ENCODE measurements at regions not wholly inside any gene's neighbourhood (a gene's known extent, or its start where the extent isn't known, plus 50 kb on each side); places are given as distances from the start of the nearest gene placed in this dataset.

DNA sequence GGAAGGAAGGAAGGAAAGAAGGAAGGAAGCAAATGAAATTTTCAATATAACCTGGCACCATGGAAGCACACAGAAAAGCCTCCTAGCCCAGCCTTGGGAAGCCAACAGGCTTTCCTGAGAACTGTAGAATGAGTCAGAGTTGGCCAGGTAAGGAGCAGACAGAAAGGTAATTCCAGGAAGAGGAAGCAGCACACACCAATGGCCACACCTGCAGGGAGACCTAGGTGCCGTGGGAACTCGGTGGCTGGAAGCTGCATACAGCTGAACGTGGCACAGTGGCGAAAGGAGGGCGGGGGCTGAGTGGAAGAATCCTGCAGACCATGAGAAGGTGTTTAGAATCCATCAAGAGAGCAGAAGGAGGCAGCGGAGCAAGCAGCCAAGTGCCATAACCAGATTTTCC, 224.8 kb upstream of the RREB1 start:
- H3K9me3 ChIP-seq (ENCODE audit: low read length): no peaks in the 10 kb centered on the region
- no peaks in the 10 kb centered on the region for H3K79me2 ChIP-seq (ENCODE audit: insufficient read depth, low read length)
- no peaks in the 10 kb centered on the region for H3F3A ChIP-seq (ENCODE audit: insufficient read depth, low read length)
- H3K27ac ChIP-seq (ENCODE audit: low read depth, low read length, poor library complexity, severe bottlenecking): no peak overlapping the region
- H3K4me1 ChIP-seq (ENCODE audit: insufficient read depth, low read length, severe bottlenecking): no peaks in the 10 kb centered on the region
- H3K36me3 ChIP-seq (ENCODE audit: insufficient read depth, low read length): no peaks in the 10 kb centered on the region
- no peak overlapping the region for H3K4me2 ChIP-seq (ENCODE audit: low read length)
- no peak overlapping the region for H3K9ac ChIP-seq (ENCODE audit: low read length)
- peaks cover 3% of the 10 kb centered on the region; the same call in 1 of the 2 replicates for H3K27me3 ChIP-seq (ENCODE audit: insufficient read depth, low read length)
- H2AFZ ChIP-seq (ENCODE audit: low read length): no peak overlapping the region
- no peaks in the 10 kb centered on the region for H4K20me1 ChIP-seq (ENCODE audit: insufficient read depth, low read length)
- H3K4me3 ChIP-seq (ENCODE audit: low read depth, low read length, poor library complexity, severe bottlenecking): no peak overlapping the region
- H3K9me2 ChIP-seq (ENCODE audit: low read depth, low read length): no peaks in the 10 kb centered on the region
- TF ChIP-seq EZH2 (IDR thresholded peaks at IDR 0.05; ENCODE audit: borderline replicate concordance, low read length): no peak
- TF ChIP-seq, protein P1, sequence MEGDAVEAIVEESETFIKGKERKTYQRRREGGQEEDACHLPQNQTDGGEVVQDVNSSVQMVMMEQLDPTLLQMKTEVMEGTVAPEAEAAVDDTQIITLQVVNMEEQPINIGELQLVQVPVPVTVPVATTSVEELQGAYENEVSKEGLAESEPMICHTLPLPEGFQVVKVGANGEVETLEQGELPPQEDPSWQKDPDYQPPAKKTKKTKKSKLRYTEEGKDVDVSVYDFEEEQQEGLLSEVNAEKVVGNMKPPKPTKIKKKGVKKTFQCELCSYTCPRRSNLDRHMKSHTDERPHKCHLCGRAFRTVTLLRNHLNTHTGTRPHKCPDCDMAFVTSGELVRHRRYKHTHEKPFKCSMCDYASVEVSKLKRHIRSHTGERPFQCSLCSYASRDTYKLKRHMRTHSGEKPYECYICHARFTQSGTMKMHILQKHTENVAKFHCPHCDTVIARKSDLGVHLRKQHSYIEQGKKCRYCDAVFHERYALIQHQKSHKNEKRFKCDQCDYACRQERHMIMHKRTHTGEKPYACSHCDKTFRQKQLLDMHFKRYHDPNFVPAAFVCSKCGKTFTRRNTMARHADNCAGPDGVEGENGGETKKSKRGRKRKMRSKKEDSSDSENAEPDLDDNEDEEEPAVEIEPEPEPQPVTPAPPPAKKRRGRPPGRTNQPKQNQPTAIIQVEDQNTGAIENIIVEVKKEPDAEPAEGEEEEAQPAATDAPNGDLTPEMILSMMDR (IDR thresholded peaks at IDR 0.05; ENCODE audit: low read length): no peak

DNA sequence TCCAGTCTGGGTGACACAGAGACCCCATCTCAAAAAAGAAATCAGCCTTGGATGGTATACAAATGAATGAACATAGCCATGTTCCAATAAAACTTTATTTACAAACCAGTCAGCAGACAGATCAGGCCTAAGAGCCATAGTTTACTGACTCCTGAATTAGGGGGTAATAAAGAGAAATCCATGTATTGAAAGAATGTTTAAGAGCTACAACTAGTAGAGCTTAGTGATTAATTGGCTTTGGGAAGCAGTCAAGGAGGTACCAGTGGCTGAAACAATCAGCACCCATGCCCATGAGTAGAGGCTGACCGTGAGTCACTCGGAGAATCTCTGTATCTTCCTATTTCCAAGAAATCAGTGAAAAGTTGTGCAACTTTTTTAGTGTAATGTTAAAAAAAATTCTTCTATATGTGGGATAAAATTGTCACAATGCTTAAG, 223.6 kb upstream of the RREB1 start:
- TF ChIP-seq, protein P1 (IDR thresholded peaks at IDR 0.05; ENCODE audit: low read length): no peak
- no peak for TF ChIP-seq EZH2 (IDR thresholded peaks at IDR 0.05; ENCODE audit: borderline replicate concordance, low read length)
- no peak overlapping the region for H3K27ac ChIP-seq (ENCODE audit: low read depth, low read length, poor library complexity, severe bottlenecking)
- no peaks in the 10 kb centered on the region for H3K9me2 ChIP-seq (ENCODE audit: low read depth, low read length)
- no peaks in the 10 kb centered on the region for H4K20me1 ChIP-seq (ENCODE audit: insufficient read depth, low read length)
- no peaks in the 10 kb centered on the region for H3F3A ChIP-seq (ENCODE audit: insufficient read depth, low read length)
- H3K4me1 ChIP-seq (ENCODE audit: insufficient read depth, low read length, severe bottlenecking): no peaks in the 10 kb centered on the region
- no peaks in the 10 kb centered on the region for H3K9me3 ChIP-seq (ENCODE audit: low read length)
- no peak overlapping the region for H2AFZ ChIP-seq (ENCODE audit: low read length)
- H3K36me3 ChIP-seq (ENCODE audit: insufficient read depth, low read length): no peaks in the 10 kb centered on the region
- H3K27me3 ChIP-seq (ENCODE audit: insufficient read depth, low read length): peaks cover 3% of the 10 kb centered on the region; the same call in 1 of the 2 replicates
- no peak overlapping the region for H3K4me3 ChIP-seq (ENCODE audit: low read depth, low read length, poor library complexity, severe bottlenecking)
- H3K4me2 ChIP-seq (ENCODE audit: low read length): no peak overlapping the region
- no peak overlapping the region for H3K9ac ChIP-seq (ENCODE audit: low read length)
- no peaks in the 10 kb centered on the region for H3K79me2 ChIP-seq (ENCODE audit: insufficient read depth, low read length)

DNA sequence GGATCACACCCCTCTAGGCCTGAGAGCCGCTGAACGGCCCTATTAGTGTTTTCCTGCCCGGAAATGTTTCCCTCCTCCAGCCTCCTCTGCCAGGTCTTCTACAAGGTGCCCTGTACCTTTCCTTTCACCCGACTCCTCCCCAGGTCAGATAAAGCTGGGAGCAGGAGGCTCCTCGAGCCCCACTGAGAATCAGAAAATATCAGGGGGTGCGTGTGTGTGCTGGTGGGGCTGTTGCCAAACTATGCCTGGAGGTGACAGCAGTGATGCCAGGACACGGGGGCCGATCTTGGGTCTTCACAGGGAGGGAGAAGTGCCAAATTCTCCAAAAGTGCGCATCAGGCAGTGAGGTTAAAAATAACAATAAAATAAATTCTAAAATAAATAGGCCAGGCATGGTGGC, 222.8 kb upstream of the RREB1 start:
- Histone ChIP-seq H3K9ac (ENCODE audit: low read length) (no peak overlapping the region), H3K9me2 (ENCODE audit: low read depth, low read length) (no peaks in the 10 kb centered on the region), H3K4me1 (ENCODE audit: insufficient read depth, low read length, severe bottlenecking) (no peaks in the 10 kb centered on the region), H4K20me1 (ENCODE audit: insufficient read depth, low read length) (no peaks in the 10 kb centered on the region), H3K27ac (ENCODE audit: low read depth, low read length, poor library complexity, severe bottlenecking) (no peak overlapping the region), H3K4me3 (ENCODE audit: low read depth, low read length, poor library complexity, severe bottlenecking) (no peak overlapping the region), H3K27me3 (ENCODE audit: insufficient read depth, low read length) (peaks cover 3% of the 10 kb centered on the region; the same call in 1 of the 2 replicates), H3K36me3 (ENCODE audit: insufficient read depth, low read length) (no peaks in the 10 kb centered on the region), H3K79me2 (ENCODE audit: insufficient read depth, low read length) (no peaks in the 10 kb centered on the region), H3K4me2 (ENCODE audit: low read length) (no peak overlapping the region), H2AFZ (ENCODE audit: low read length) (no peak overlapping the region), H3F3A (ENCODE audit: insufficient read depth, low read length) (no peaks in the 10 kb centered on the region), H3K9me3 (ENCODE audit: low read length) (no peaks in the 10 kb centered on the region)
- TF ChIP-seq, protein P1 (IDR thresholded peaks at IDR 0.05; ENCODE audit: low read length): no peak
- no peak for TF ChIP-seq EZH2 (IDR thresholded peaks at IDR 0.05; ENCODE audit: borderline replicate concordance, low read length)
